Memory B cell (primary cell): ENCODE measurements at regions not wholly inside any gene's neighbourhood (a gene's known extent, or its start where the extent isn't known, plus 50 kb on each side); places are given as distances from the start of the nearest gene placed in this dataset.
A peak's percentile ranks its signal among the peaks of the same experiment; 100 is the strongest.

Source experiments
- ATAC-seq: fragments of 150-1000 bp; cut with Tn5 transposase; 2 replicates; pipeline ENCODE4 v1.10.0; 2021; ENCODE audit warnings: low read depth, mild to moderate bottlenecking, moderate library complexity
- DNase-seq, 2 donors: peaks; one replicate each; pipeline ENCODE4 v3.0.0; 2022; ENCODE audit warnings: low spot score in 2 of 2
- H3K27ac Mint-ChIP-seq: one replicate; pipeline ENCODE4 v1.8.0; 2022; ENCODE audit warnings: mild to moderate bottlenecking, moderate library complexity, mixed read lengths
- H3K27me3 Mint-ChIP-seq: one replicate; pipeline ENCODE4 v1.8.0; 2022; ENCODE audit warnings: mixed read lengths
- H3K36me3 Mint-ChIP-seq: one replicate; pipeline ENCODE4 v1.8.0; 2022; ENCODE audit warnings: mild to moderate bottlenecking, mixed read lengths
- H3K4me1 Mint-ChIP-seq: one replicate; pipeline ENCODE4 v1.8.0; 2022; ENCODE audit warnings: mixed read lengths
- H3K4me3 Mint-ChIP-seq: one replicate; pipeline ENCODE4 v1.8.0; 2022; ENCODE audit warnings: mild to moderate bottlenecking, moderate library complexity, mixed read lengths
- H3K9me3 Mint-ChIP-seq: one replicate; pipeline ENCODE4 v1.8.0; 2022; ENCODE audit warnings: mixed read lengths

- DNase-seq (no peak), ATAC-seq (peak; percentile 53)
- peaks cover 9% of the 10 kb centered on the region for H3K9me3 Mint-ChIP-seq
- no peak overlapping the region for H3K27ac Mint-ChIP-seq
- peaks cover 5% of the 10 kb centered on the region for H3K4me1 Mint-ChIP-seq
- peaks cover 7% of the 10 kb centered on the region for H3K36me3 Mint-ChIP-seq
- no peak overlapping the region for H3K4me3 Mint-ChIP-seq
- H3K27me3 Mint-ChIP-seq, result no peaks in the 10 kb centered on the region
These were observed 784.6 kb upstream of the ALCAM start for GRCh38 chr3:104582092-104582491.

GRCh38 chr3:104584682-104585081, 782.0 kb upstream of the ALCAM start:
- ATAC-seq, result no peak
- Mint-ChIP-seq H3K4me1 (peaks cover 3% of the 10 kb centered on the region), H3K27ac (no peak overlapping the region), H3K27me3 (no peaks in the 10 kb centered on the region), H3K9me3 (peaks cover 1% of the 10 kb centered on the region), H3K4me3 (no peak overlapping the region), H3K36me3 (peaks cover 5% of the 10 kb centered on the region)
- DNase-seq, result no peak

- Mint-ChIP-seq H3K4me3 (no peak overlapping the region), H3K36me3 (peaks cover 5% of the 10 kb centered on the region), H3K9me3 (peaks cover 1% of the 10 kb centered on the region), H3K4me1 (peaks cover 3% of the 10 kb centered on the region), H3K27me3 (no peaks in the 10 kb centered on the region), H3K27ac (no peak overlapping the region)
- ATAC-seq, result no peak
- DNase-seq, result no peak
These were observed 780.4 kb upstream of the ALCAM start for GRCh38 chr3:104586344-104586743.

GRCh38 chr3:104588442-104588841, 778.3 kb upstream of the ALCAM start:
- Mint-ChIP-seq H3K27me3 (no peaks in the 10 kb centered on the region), H3K4me1 (peaks cover 5% of the 10 kb centered on the region), H3K27ac (no peak overlapping the region), H3K4me3 (no peak overlapping the region), H3K9me3 (peaks cover 1% of the 10 kb centered on the region), H3K36me3 (peaks cover 5% of the 10 kb centered on the region)
- ATAC-seq (no peak), DNase-seq (no peak)

- H3K36me3 Mint-ChIP-seq, result peaks cover 5% of the 10 kb centered on the region
- no peaks in the 10 kb centered on the region for H3K27me3 Mint-ChIP-seq
- H3K9me3 Mint-ChIP-seq, result peaks cover 1% of the 10 kb centered on the region
- ATAC-seq, result no peak
- no peak for DNase-seq
- H3K4me3 Mint-ChIP-seq, result no peak overlapping the region
- H3K4me1 Mint-ChIP-seq, result peaks cover 5% of the 10 kb centered on the region
- no peak overlapping the region for H3K27ac Mint-ChIP-seq
These were observed 774.9 kb upstream of the ALCAM start for GRCh38 chr3:104591776-104592175.

GRCh38 chr3:104594491-104594890, 772.2 kb upstream of the ALCAM start:
- H3K4me1 Mint-ChIP-seq, result peaks cover 5% of the 10 kb centered on the region
- H3K4me3 Mint-ChIP-seq, result no peak overlapping the region
- no peaks in the 10 kb centered on the region for H3K27me3 Mint-ChIP-seq
- DNase-seq (no peak), ATAC-seq (no peak)
- no peak overlapping the region for H3K27ac Mint-ChIP-seq
- no peaks in the 10 kb centered on the region for H3K36me3 Mint-ChIP-seq
- no peaks in the 10 kb centered on the region for H3K9me3 Mint-ChIP-seq

- DNase-seq, result no peak
- Mint-ChIP-seq H3K4me1 (peaks cover 5% of the 10 kb centered on the region), H3K4me3 (no peak overlapping the region), H3K27ac (no peak overlapping the region), H3K9me3 (no peaks in the 10 kb centered on the region), H3K27me3 (no peaks in the 10 kb centered on the region), H3K36me3 (no peaks in the 10 kb centered on the region)
- ATAC-seq, result no peak
These were observed 770.7 kb upstream of the ALCAM start for GRCh38 chr3:104596054-104596453.

- peak; percentile 82 for ATAC-seq
- Mint-ChIP-seq H3K4me3 (no peak overlapping the region), H3K27me3 (no peaks in the 10 kb centered on the region), H3K9me3 (no peaks in the 10 kb centered on the region), H3K27ac (no peak overlapping the region), H3K36me3 (no peaks in the 10 kb centered on the region), H3K4me1 (peaks cover 5% of the 10 kb centered on the region)
- DNase-seq, result peak in 1 of 2 donors; percentile 42
These were observed 770.2 kb upstream of the ALCAM start for GRCh38 chr3:104596551-104596950.

GRCh38 chr3:104598848-104599511, 767.7 kb upstream of the ALCAM start:
- Mint-ChIP-seq H3K4me3 (no peak overlapping the region), H3K4me1 (no peaks in the 10 kb centered on the region), H3K9me3 (no peaks in the 10 kb centered on the region), H3K27me3 (no peaks in the 10 kb centered on the region), H3K36me3 (no peaks in the 10 kb centered on the region), H3K27ac (no peak overlapping the region)
- no peak for ATAC-seq
- DNase-seq, result no peak

- H3K4me3 Mint-ChIP-seq, result no peak overlapping the region
These were observed 762.2 kb upstream of the ALCAM start for GRCh38 chr3:104604326-104605010.

GRCh38 chr3:104606812-104607211, 759.9 kb upstream of the ALCAM start:
- Mint-ChIP-seq H3K9me3 (no peaks in the 10 kb centered on the region), H3K4me1 (peaks cover 5% of the 10 kb centered on the region), H3K36me3 (no peaks in the 10 kb centered on the region), H3K4me3 (no peak overlapping the region), H3K27ac (no peak overlapping the region), H3K27me3 (no peaks in the 10 kb centered on the region)
- DNase-seq (no peak), ATAC-seq (no peak)

More at GRCh38 chr3:104604326-104605010, 762.2 kb upstream of the ALCAM start:
- Mint-ChIP-seq H3K36me3 (no peaks in the 10 kb centered on the region), H3K4me1 (peaks cover 5% of the 10 kb centered on the region), H3K27me3 (no peaks in the 10 kb centered on the region), H3K9me3 (no peaks in the 10 kb centered on the region), H3K27ac (no peak overlapping the region)
- no peak for DNase-seq
- ATAC-seq, result no peak

- DNase-seq, result no peak
- no peaks in the 10 kb centered on the region for H3K9me3 Mint-ChIP-seq
- no peaks in the 10 kb centered on the region for H3K4me1 Mint-ChIP-seq
- no peaks in the 10 kb centered on the region for H3K36me3 Mint-ChIP-seq
- H3K4me3 Mint-ChIP-seq, result no peak overlapping the region
- ATAC-seq, result no peak
- H3K27ac Mint-ChIP-seq, result no peak overlapping the region
- no peaks in the 10 kb centered on the region for H3K27me3 Mint-ChIP-seq
These were observed 755.7 kb upstream of the ALCAM start for GRCh38 chr3:104610730-104611652.

GRCh38 chr3:104612218-104612617, 754.5 kb upstream of the ALCAM start:
- DNase-seq (no peak), ATAC-seq (no peak)
- Mint-ChIP-seq H3K27me3 (no peaks in the 10 kb centered on the region), H3K4me1 (no peaks in the 10 kb centered on the region), H3K9me3 (no peaks in the 10 kb centered on the region), H3K4me3 (no peak overlapping the region), H3K27ac (peak overlapping the region; percentile 72), H3K36me3 (no peaks in the 10 kb centered on the region)

- no peaks in the 10 kb centered on the region for H3K36me3 Mint-ChIP-seq
- ATAC-seq (no peak), DNase-seq (no peak)
- peaks cover 3% of the 10 kb centered on the region for H3K9me3 Mint-ChIP-seq
- H3K4me1 Mint-ChIP-seq, result no peaks in the 10 kb centered on the region
- H3K27ac Mint-ChIP-seq, result no peak overlapping the region
- H3K27me3 Mint-ChIP-seq, result no peaks in the 10 kb centered on the region
- no peak overlapping the region for H3K4me3 Mint-ChIP-seq
These were observed 752.1 kb upstream of the ALCAM start for GRCh38 chr3:104614564-104614963.
